HEK293 (cell line): ENCODE measurements at regions not wholly inside any gene's neighbourhood (a gene's known extent, or its start where the extent isn't known, plus 50 kb on each side); places are given as distances from the start of the nearest gene placed in this dataset.
"Not testable (repeated sequence)": the region's sequence is repeated elsewhere in the genome, so short reads cannot be mapped to it uniquely, and the experiment has no call there.

Source experiments
- CTCF ChIA-PET: fragments of 350-600 bp; formaldehyde crosslinking; extraction: SDS; loops from one replicate; lab custom pipeline; 2021; ENCODE audit warnings: antibody characterized with exemption; lab: Yijun Ruan, JAX
- POLR2A ChIA-PET: fragments of 300-600 bp; formaldehyde crosslinking; extraction: SDS; loops from one replicate; lab custom pipeline; 2020; ENCODE audit warnings: antibody characterized with exemption, inconsistent platforms; lab: Yijun Ruan, JAX
- H3K27ac ChIP-seq: fragments of 200-500 bp; sonication (Bioruptor generic); 2 replicates; pipeline ENCODE4 v1.5.1; 2014; ENCODE audit warnings: low read depth, low read length, control low read depth, inconsistent platforms; ENCODE audit errors: extremely low read depth
- H3K36me3 ChIP-seq, 2 experiments: fragments of 200-500 bp in 1 of 2; sonication (Bioruptor generic) in 1 of 2; 1 replicate in 1 of 2; 2 replicates in 1 of 2; pipeline ENCODE4 v1.5.1; 2014 to 2017; ENCODE audit warnings: inconsistent platforms in 2 of 2, low read length in 2 of 2; ENCODE audit not compliant: control insufficient read depth in 2 of 2, insufficient read depth in 1 of 2
- H3K4me1 ChIP-seq: fragments of 200-500 bp; sonication (Bioruptor generic); 2 replicates; pipeline ENCODE4 v1.5.1; 2014; ENCODE audit warnings: mild to moderate bottlenecking, low read length, inconsistent platforms; ENCODE audit not compliant: control insufficient read depth, insufficient read depth
- H3K4me3 ChIP-seq: 2 replicates; pipeline ENCODE4 v1.5.1; 2011; ENCODE audit warnings: low read depth, mild to moderate bottlenecking, control low read depth, low read length, moderate library complexity
- H3K9me3 ChIP-seq: fragments of 200-500 bp; sonication (Bioruptor generic); 2 replicates; pipeline ENCODE4 v1.5.1; 2014; ENCODE audit warnings: low read depth, low read length, inconsistent platforms; ENCODE audit not compliant: control insufficient read depth, insufficient read depth

GRCh38 chr1:149677359-149677758, 93.7 kb downstream of the PPIAL4C start:
- H3K4me3 ChIP-seq = not testable (repeated sequence)

DNA sequence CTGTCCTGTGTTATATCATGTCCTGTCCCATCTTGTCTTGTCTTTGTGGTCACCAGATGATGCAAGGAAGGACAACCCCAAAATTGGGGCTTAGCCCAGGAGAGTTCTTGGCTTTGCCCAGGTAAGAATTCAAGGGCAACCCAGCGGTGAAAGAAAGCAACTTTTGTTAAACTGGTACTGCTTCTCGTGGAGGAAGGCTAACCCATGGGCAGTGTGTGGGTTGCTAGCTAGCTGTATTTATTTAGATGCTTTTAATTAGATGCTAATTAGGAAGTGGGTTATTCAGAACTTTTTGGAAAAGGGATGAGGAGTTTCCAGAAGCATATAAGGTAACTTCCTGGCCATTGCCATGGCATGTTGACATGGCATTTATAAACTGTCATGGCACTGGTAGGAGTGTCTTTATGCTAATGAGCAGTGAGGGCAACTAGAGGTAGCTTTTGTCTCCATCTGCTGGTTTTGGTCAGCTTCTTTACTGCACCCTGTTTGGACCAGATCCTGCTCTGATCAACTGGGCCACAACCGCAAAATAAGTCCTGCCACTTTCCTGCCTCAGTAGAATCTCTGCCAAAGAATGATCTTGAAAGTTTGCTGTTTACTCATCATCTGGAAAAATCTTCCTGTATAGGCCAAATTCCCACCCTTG, 95.8 kb upstream of the FCGR1A start:
- H3K4me3 ChIP-seq, H3K36me3 ChIP-seq, H3K9me3 ChIP-seq, CTCF ChIA-PET, H3K4me1 ChIP-seq, POLR2A ChIA-PET, H3K27ac ChIP-seq: not testable (repeated sequence)

More at GRCh38 chr1:149677359-149677758, 93.7 kb downstream of the PPIAL4C start:
- CTCF ChIA-PET, H3K27ac ChIP-seq, H3K9me3 ChIP-seq, POLR2A ChIA-PET, H3K36me3 ChIP-seq, H3K4me1 ChIP-seq: not testable (repeated sequence)

DNA sequence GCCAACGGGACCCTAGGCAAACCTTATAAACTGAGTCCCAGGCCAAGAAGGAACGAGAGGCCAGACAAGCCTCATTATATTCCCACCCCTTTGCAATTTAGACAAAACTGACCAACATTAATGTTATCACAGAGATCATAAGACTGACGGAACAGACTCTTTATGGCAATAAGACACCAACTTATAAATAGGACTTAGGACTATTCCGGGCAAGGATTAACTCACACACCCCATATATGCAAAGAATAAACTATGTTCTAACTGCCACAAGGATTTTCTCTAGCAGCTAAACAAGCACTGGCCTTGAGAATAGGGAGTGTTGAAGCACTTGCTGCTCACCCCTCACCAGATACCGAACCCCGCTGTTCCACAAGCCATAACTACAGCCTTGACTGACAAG, 91.1 kb upstream of the FCGR1A start:
- H3K36me3 ChIP-seq, CTCF ChIA-PET, H3K4me3 ChIP-seq, POLR2A ChIA-PET, H3K9me3 ChIP-seq, H3K4me1 ChIP-seq, H3K27ac ChIP-seq: not testable (repeated sequence)

DNA sequence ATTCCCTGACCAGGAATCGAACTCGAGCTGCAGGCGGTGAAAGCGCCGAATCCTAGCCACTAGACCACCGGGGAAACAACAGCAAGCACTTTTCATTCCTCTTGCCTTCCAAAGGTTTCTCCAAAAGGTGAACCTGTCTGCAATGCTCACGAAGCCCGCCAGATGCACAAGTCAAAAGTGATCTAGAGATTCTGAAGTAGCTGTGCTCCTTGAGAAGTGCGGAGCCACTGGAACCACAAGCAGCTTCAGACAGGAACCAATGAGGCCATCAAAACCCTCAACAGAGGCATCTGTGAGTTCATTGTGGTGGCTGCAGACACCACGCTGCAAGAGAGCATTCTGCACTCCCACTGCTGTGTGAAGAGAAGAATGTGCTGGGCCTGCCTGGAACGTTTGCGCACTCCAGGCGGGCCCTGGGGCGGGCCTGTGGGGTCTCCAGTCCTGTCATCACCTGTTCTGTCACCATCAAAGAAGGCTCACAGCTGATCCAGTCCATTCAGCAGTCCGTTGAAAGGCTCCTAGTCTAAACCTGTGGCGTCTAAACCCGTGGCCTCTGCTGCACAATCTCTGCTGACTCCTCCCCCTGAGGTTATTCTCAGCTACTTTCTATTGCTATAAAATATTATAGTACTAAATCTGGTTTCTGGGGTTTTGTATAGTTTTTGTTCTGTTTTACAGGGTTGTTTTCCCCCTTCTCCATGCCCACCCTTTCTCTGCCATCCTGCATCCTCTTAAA, 89.5 kb upstream of the FCGR1A start:
- H3K9me3 ChIP-seq, H3K27ac ChIP-seq, H3K4me3 ChIP-seq, CTCF ChIA-PET, H3K36me3 ChIP-seq, POLR2A ChIA-PET, H3K4me1 ChIP-seq: not testable (repeated sequence)

DNA sequence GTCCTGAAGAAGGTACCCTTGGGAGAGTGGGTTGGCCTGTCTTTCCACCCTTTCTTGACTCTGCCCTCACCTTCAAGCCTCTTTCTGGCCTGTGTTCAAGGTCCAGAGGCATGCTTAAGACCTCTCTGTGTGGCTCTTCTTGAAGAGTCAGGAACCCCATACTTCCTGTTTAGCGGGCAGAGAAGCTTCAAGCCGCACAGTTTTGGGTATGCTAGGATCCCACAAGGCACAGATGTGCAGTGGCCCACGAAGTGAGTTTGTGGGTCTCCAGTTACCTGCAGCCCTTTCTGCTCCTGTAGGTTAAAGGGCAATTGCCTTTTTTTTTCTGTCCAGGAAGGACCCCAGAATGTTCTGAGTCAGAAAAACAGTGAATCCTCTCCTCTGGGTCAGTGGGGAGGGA, 87.4 kb upstream of the FCGR1A start:
- CTCF ChIA-PET, H3K27ac ChIP-seq, H3K36me3 ChIP-seq, H3K9me3 ChIP-seq, H3K4me3 ChIP-seq, H3K4me1 ChIP-seq, POLR2A ChIA-PET: not testable (repeated sequence)

DNA sequence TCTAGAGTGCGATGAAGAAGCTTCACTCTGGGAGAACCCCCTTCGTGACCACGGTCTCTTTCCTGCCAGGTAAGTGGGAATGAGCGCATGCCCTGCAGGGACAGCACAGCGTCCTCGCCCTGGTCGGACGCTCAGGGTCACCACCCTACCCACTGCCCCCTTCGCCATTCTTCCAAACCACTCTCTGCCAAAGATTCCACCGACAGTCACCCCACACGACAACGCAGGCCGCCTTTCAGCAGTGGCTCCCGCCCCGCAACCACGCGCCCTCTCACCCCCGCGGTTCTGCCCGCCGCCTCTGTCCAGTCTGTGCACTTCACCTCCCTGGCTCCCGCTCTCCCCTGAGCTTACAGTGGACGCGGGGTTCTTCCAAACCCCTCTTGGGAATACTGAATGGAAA, 82.3 kb upstream of the FCGR1A start:
- H3K36me3 ChIP-seq, H3K9me3 ChIP-seq, H3K4me1 ChIP-seq, POLR2A ChIA-PET, H3K27ac ChIP-seq, H3K4me3 ChIP-seq, CTCF ChIA-PET: not testable (repeated sequence)

GRCh38 chr1:149700677-149701567, 81.6 kb upstream of the FCGR1A start:
- H3K27ac ChIP-seq, H3K4me3 ChIP-seq, CTCF ChIA-PET, POLR2A ChIA-PET, H3K4me1 ChIP-seq, H3K36me3 ChIP-seq, H3K9me3 ChIP-seq: not testable (repeated sequence)

DNA sequence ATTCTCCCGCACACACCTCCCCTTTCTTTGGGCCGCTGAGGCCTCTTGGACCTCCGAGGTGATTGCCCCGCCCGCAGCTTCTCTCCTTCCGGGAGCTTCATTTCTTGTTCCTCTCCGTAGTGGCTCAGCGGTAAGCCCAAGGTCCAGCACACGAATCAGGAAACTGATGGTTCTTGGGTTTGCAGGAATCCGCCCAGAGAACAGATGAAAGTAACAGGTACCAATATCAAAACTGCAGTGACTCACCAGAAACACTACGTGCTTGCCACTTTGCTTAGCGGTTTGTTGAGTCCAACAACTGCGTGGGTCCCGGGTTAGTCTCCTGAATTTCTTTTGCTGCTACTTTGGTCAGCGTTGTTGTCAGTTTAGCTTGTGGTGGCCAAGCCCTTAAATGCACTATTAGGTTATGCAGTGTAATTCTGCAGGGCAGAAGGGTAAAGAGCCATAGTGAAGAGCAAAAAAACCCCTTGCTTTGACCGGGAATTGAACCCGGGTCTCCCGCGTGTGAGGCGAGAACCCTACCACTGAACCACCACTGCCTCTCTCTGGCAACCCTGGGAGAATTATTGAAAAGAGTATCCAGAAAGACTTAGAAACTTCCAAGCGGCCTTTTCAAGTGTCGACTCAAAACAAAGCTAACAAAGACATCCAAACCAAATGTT, 74.2 kb upstream of the FCGR1A start:
- CTCF ChIA-PET, H3K36me3 ChIP-seq, H3K9me3 ChIP-seq, POLR2A ChIA-PET, H3K4me3 ChIP-seq, H3K4me1 ChIP-seq, H3K27ac ChIP-seq: not testable (repeated sequence)

GRCh38 chr1:149711651-149712050, 70.8 kb upstream of the FCGR1A start:
- POLR2A ChIA-PET, H3K36me3 ChIP-seq, H3K9me3 ChIP-seq, H3K4me1 ChIP-seq, H3K27ac ChIP-seq, CTCF ChIA-PET, H3K4me3 ChIP-seq: not testable (repeated sequence)

DNA sequence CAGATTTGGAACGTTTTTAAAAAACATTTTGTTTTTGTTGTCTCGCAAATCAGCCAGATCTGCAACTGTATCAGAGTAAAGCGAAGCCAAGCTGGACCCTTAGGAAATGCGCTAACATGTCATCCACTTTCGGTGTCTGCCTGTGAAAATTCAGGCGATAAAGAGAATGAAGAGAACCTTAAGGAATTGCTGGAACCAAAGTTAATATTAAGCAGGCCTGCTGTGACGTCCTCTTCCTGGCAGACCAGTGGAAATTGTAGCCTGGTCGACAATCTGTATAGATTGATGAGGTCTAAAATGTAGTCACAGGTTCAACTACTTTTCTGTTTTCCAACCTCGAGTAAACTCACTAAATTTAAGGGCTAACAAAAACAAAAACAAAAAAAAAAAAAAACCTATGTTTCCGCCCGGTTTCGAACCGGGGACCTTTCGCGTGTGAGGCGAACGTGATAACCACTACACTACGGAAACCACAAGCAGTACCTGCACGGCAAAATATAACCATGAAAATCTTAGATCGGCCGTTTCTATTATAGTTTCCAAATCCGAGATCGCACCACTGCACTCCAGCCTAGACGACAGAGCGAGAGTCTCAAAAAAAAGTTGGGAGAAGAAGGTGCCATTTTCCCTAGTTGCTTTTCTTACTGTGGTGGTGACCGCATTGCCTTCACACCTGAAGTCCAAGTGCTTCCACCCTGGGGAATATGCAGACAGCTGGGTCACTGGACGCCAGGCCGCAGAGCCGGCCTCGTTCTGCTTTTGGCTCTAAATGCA, 70.2 kb upstream of the FCGR1A start:
- CTCF ChIA-PET, H3K4me3 ChIP-seq: not testable (repeated sequence)

More for the DNA sequence above, 70.2 kb upstream of the FCGR1A start:
- H3K27ac ChIP-seq, H3K4me1 ChIP-seq, H3K36me3 ChIP-seq, H3K9me3 ChIP-seq, POLR2A ChIA-PET: not testable (repeated sequence)
